SU-DHL-6 (cell line): ENCODE measurements at regions not wholly inside any gene's neighbourhood (a gene's known extent, or its start where the extent isn't known, plus 50 kb on each side); places are given as distances from the start of the nearest gene placed in this dataset.

Source experiments
- EZH2phosphoT487 ChIP-seq: fragments of 200-600 bp; sonication (generic), shearing (Covaris generic); conservative IDR thresholded peaks from 2 replicates; pipeline ENCODE4 v1.6.1; 2018; ENCODE audit warnings: mild to moderate bottlenecking, antibody characterized with exemption, low read length, moderate library complexity, mixed read lengths
- TF ChIP-seq, protein P1 (sequence below): fragments of 200-600 bp; sonication (generic); IDR thresholded peaks from one replicate; pipeline ENCODE4 v1.5.1; 2017; ENCODE audit warnings: antibody characterized with exemption, mild to moderate bottlenecking, low read length, moderate library complexity; ENCODE audit not compliant: insufficient read depth, poor library complexity, severe bottlenecking

DNA sequence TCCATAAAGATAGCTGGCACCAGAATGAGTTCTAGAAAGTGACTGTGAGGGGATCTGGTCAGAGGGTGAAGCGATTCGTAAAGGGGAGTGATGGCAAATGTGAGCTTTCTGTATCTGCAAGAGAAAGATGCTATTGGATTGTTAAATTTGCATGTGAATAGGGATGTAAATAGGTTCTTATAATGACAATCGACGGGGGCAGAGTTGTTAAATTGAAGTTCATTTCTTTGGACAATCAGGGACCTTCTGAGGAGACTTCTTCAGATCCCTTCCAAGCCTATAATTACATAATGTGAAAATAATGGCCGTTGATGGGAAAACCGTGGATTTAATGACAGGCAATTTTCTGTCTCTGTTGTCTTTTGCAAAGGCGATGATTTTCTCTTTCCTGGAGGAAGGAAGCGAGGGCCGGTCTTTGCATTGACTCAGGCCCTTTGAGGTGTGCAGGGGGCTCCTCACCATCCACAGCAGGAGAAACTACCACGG, 52.2 kb upstream of the TMEM18 start:
- TF ChIP-seq, protein P1, sequence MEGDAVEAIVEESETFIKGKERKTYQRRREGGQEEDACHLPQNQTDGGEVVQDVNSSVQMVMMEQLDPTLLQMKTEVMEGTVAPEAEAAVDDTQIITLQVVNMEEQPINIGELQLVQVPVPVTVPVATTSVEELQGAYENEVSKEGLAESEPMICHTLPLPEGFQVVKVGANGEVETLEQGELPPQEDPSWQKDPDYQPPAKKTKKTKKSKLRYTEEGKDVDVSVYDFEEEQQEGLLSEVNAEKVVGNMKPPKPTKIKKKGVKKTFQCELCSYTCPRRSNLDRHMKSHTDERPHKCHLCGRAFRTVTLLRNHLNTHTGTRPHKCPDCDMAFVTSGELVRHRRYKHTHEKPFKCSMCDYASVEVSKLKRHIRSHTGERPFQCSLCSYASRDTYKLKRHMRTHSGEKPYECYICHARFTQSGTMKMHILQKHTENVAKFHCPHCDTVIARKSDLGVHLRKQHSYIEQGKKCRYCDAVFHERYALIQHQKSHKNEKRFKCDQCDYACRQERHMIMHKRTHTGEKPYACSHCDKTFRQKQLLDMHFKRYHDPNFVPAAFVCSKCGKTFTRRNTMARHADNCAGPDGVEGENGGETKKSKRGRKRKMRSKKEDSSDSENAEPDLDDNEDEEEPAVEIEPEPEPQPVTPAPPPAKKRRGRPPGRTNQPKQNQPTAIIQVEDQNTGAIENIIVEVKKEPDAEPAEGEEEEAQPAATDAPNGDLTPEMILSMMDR, result no peak
- TF ChIP-seq EZH2phosphoT487, result no peak
